Neural crest cell (in vitro differentiated cells): ENCODE measurements at regions not wholly inside any gene's neighbourhood (a gene's known extent, or its start where the extent isn't known, plus 50 kb on each side); places are given as distances from the start of the nearest gene placed in this dataset.

Experiments
- DNase-seq: peaks from one replicate; pipeline ENCODE4 v3.0.0; 2021; ENCODE audit warnings: low read depth, mixed read lengths, low spot score
- H3K27ac Mint-ChIP-seq: one replicate; pipeline ENCODE4 v1.8.0; 2021; ENCODE audit warnings: mild to moderate bottlenecking, mixed read lengths; ENCODE audit not compliant: unreplicated experiment
- H3K27me3 Mint-ChIP-seq: 2 replicates; pipeline ENCODE4 v1.8.0; 2021; ENCODE audit warnings: low read depth, mild to moderate bottlenecking, mixed read lengths
- H3K36me3 Mint-ChIP-seq: 2 replicates; pipeline ENCODE4 v1.8.0; 2021; ENCODE audit warnings: low read depth, mild to moderate bottlenecking, mixed read lengths
- H3K4me1 Mint-ChIP-seq: 2 replicates; pipeline ENCODE4 v1.8.0; 2021; ENCODE audit warnings: mixed read lengths
- H3K4me3 Mint-ChIP-seq: one replicate; pipeline ENCODE4 v1.8.0; 2021; ENCODE audit warnings: mild to moderate bottlenecking, mixed read lengths
- H3K9me3 Mint-ChIP-seq: 2 replicates; pipeline ENCODE4 v1.8.0; 2021; ENCODE audit warnings: mixed read lengths
- CTCF ChIP-seq: fragments of 200-600 bp; sonication (generic); conservative IDR thresholded peaks from 2 replicates; pipeline ENCODE4 v1.5.0; 2021; ENCODE audit warnings: antibody characterized with exemption, mild to moderate bottlenecking

GRCh38 chr3:24598695-24599470 is 104.2 kb upstream of the THRB start:
- no peak for DNase-seq
- Mint-ChIP-seq H3K27me3 (no peaks in the 10 kb centered on the region), H3K4me3 (no peak overlapping the region), H3K9me3 (no peaks in the 10 kb centered on the region), H3K36me3 (no peaks in the 10 kb centered on the region), H3K27ac (no peak overlapping the region), H3K4me1 (peaks cover 5% of the 10 kb centered on the region)
- no peak for TF ChIP-seq CTCF

GRCh38 chr3:24601066-24601939 is 106.7 kb upstream of the THRB start:
- Mint-ChIP-seq H3K9me3 (no peaks in the 10 kb centered on the region), H3K4me3 (no peak overlapping the region), H3K27ac (no peak overlapping the region), H3K36me3 (no peaks in the 10 kb centered on the region), H3K27me3 (no peaks in the 10 kb centered on the region), H3K4me1 (peaks cover 12% of the 10 kb centered on the region)
- no peak for DNase-seq
- no peak for TF ChIP-seq CTCF

GRCh38 chr3:24604215-24604614 is 109.6 kb upstream of the THRB start:
- Mint-ChIP-seq H3K9me3 (no peaks in the 10 kb centered on the region), H3K36me3 (no peaks in the 10 kb centered on the region), H3K4me3 (no peak overlapping the region), H3K4me1 (peaks cover 7% of the 10 kb centered on the region), H3K27me3 (no peaks in the 10 kb centered on the region), H3K27ac (no peak overlapping the region)
- TF ChIP-seq CTCF: no peak
- no peak for DNase-seq

GRCh38 chr3:24605511-24606028 is 110.9 kb upstream of the THRB start:
- H3K36me3 Mint-ChIP-seq: no peaks in the 10 kb centered on the region
- H3K4me1 Mint-ChIP-seq: peaks cover 7% of the 10 kb centered on the region
- no peak overlapping the region for H3K27ac Mint-ChIP-seq
- no peak for TF ChIP-seq CTCF
- H3K4me3 Mint-ChIP-seq: no peak overlapping the region
- DNase-seq: no peak
- no peaks in the 10 kb centered on the region for H3K9me3 Mint-ChIP-seq
- no peaks in the 10 kb centered on the region for H3K27me3 Mint-ChIP-seq

GRCh38 chr3:24607281-24607680 is 112.6 kb upstream of the THRB start:
- no peak overlapping the region for H3K4me3 Mint-ChIP-seq
- no peak for DNase-seq
- TF ChIP-seq CTCF: no peak

More at GRCh38 chr3:24607281-24607680, 112.6 kb upstream of the THRB start:
- H3K36me3 Mint-ChIP-seq: no peaks in the 10 kb centered on the region
- H3K9me3 Mint-ChIP-seq: no peaks in the 10 kb centered on the region
- H3K4me1 Mint-ChIP-seq: peaks cover 7% of the 10 kb centered on the region
- no peaks in the 10 kb centered on the region for H3K27me3 Mint-ChIP-seq
- H3K27ac Mint-ChIP-seq: no peak overlapping the region
